Smooth muscle cell (in vitro differentiated cells): ENCODE measurements at regions not wholly inside any gene's neighbourhood (a gene's known extent, or its start where the extent isn't known, plus 50 kb on each side); places are given as distances from the start of the nearest gene placed in this dataset.
A peak's percentile ranks its signal among the peaks of the same experiment; 100 is the strongest.

Experiments
- DNase-seq: peaks from one replicate; lab custom pipeline; 2025; ENCODE audit not compliant: unreplicated experiment; lab: John Stamatoyannopoulos, UW
- H2AFZ ChIP-seq: fragments of 200-600 bp; sonication (generic); 2 replicates; pipeline ENCODE4 v1.6.0; 2016; ENCODE audit warnings: antibody characterized with exemption, low read depth, mild to moderate bottlenecking
- H3F3A ChIP-seq: fragments of 200-600 bp; sonication (generic); 2 replicates; pipeline ENCODE4 v1.6.0; 2017; ENCODE audit warnings: antibody characterized with exemption, low read depth
- H3K27ac ChIP-seq: fragments of 200-600 bp; sonication (generic); 2 replicates; pipeline ENCODE4 v1.5.1; 2016; ENCODE audit warnings: low read depth, mild to moderate bottlenecking
- H3K27me3 ChIP-seq: fragments of 200-600 bp; sonication (generic); 2 replicates; pipeline ENCODE4 v1.6.1; 2016; ENCODE audit warnings: low read depth, mild to moderate bottlenecking
- H3K36me3 ChIP-seq: fragments of 200-600 bp; sonication (generic); 2 replicates; pipeline ENCODE4 v1.5.1; 2016; ENCODE audit warnings: low read depth
- H3K4me1 ChIP-seq: fragments of 200-600 bp; sonication (generic); 2 replicates; pipeline ENCODE4 v1.5.1; 2016; ENCODE audit warnings: low read depth
- H3K4me2 ChIP-seq: fragments of 200-600 bp; sonication (generic); 2 replicates; pipeline ENCODE4 v1.6.0; 2016; ENCODE audit warnings: mild to moderate bottlenecking
- H3K4me3 ChIP-seq: fragments of 200-600 bp; sonication (generic); 2 replicates; pipeline ENCODE4 v1.5.1; 2016; ENCODE audit warnings: mild to moderate bottlenecking
- H3K79me2 ChIP-seq: fragments of 200-600 bp; sonication (generic); 2 replicates; pipeline ENCODE4 v1.6.0; 2016; ENCODE audit warnings: low read depth, mild to moderate bottlenecking
- H3K9ac ChIP-seq: fragments of 200-600 bp; sonication (generic); 2 replicates; pipeline ENCODE4 v1.6.0; 2016; ENCODE audit warnings: low read depth
- H3K9me3 ChIP-seq: fragments of 200-600 bp; sonication (generic); replicated peaks from 2 replicates; pipeline ENCODE4 v1.5.1; 2016; ENCODE audit warnings: low read depth
- H4K20me1 ChIP-seq: fragments of 200-600 bp; sonication (generic); 2 replicates; pipeline ENCODE4 v1.6.0; 2016; ENCODE audit warnings: low read depth
- CTCF ChIP-seq: fragments of 200-600 bp; sonication (generic); IDR thresholded peaks from 2 replicates; pipeline ENCODE4 v1.5.1; 2017; ENCODE audit warnings: borderline replicate concordance, mild to moderate bottlenecking, antibody characterized with exemption; ENCODE audit not compliant: insufficient read depth, poor library complexity, severe bottlenecking
- WGBS: methylation state at CpG from one replicate; pipeline ENCODE4 v1.1.7; 2016; ENCODE audit warnings: low lambda C conversion rate; 5-methylcytosine and 5-hydroxymethylcytosine counted together

- Histone ChIP-seq H3K36me3 (no peaks in the 10 kb centered on the region), H3K27me3 (no peaks in the 10 kb centered on the region), H3K4me3 (no peak overlapping the region), H3K27ac (peak overlapping the region; percentile 33), H4K20me1 (no peaks in the 10 kb centered on the region), H3K9me3 (no peaks in the 10 kb centered on the region), H3K9ac (no peak overlapping the region), H3K79me2 (no peaks in the 10 kb centered on the region), H3F3A (peaks cover 9% of the 10 kb centered on the region), H3K4me1 (peaks cover 17% of the 10 kb centered on the region), H3K4me2 (peak overlapping the region; percentile 56), H2AFZ (peak overlapping the region; percentile 65)
- TF ChIP-seq CTCF = no peak
- 31% methylated on average over 19 of the region's 19 CpGs for WGBS
- DNase-seq = no peak
Measured at GRCh38 chr5:174520420-174521396, 203.7 kb upstream of the MSX2 start.

GRCh38 chr5:174521449-174521848 is 202.9 kb upstream of the MSX2 start:
- H4K20me1 ChIP-seq = no peaks in the 10 kb centered on the region
- H3K36me3 ChIP-seq = no peaks in the 10 kb centered on the region
- whole genome bisulfite sequencing = 92% methylated on average over 1 of the region's 1 CpG
- peaks cover 17% of the 10 kb centered on the region for H3K4me1 ChIP-seq
- H3K9me3 ChIP-seq = no peaks in the 10 kb centered on the region
- H3K4me3 ChIP-seq = no peak overlapping the region
- H3F3A ChIP-seq = peaks cover 9% of the 10 kb centered on the region
- no peak overlapping the region for H2AFZ ChIP-seq
- H3K9ac ChIP-seq = no peak overlapping the region
- H3K27ac ChIP-seq = no peak overlapping the region
- no peak for TF ChIP-seq CTCF
- H3K4me2 ChIP-seq = no peak overlapping the region
- DNase-seq = no peak
- no peaks in the 10 kb centered on the region for H3K79me2 ChIP-seq
- no peaks in the 10 kb centered on the region for H3K27me3 ChIP-seq

- H3K4me3 ChIP-seq = no peak overlapping the region
- no peaks in the 10 kb centered on the region for H3K9me3 ChIP-seq
- DNase-seq = no peak
- 52% methylated on average over 2 of the region's 2 CpGs for WGBS
- H3K79me2 ChIP-seq = no peaks in the 10 kb centered on the region
- H2AFZ ChIP-seq = no peak overlapping the region
- H4K20me1 ChIP-seq = no peaks in the 10 kb centered on the region
- no peak overlapping the region for H3K4me2 ChIP-seq
- TF ChIP-seq CTCF = no peak
- H3K4me1 ChIP-seq = peaks cover 17% of the 10 kb centered on the region
- H3K27me3 ChIP-seq = no peaks in the 10 kb centered on the region
- H3K27ac ChIP-seq = no peak overlapping the region
- peaks cover 9% of the 10 kb centered on the region for H3F3A ChIP-seq
- H3K9ac ChIP-seq = no peak overlapping the region
- H3K36me3 ChIP-seq = no peaks in the 10 kb centered on the region
Measured at GRCh38 chr5:174522480-174523260, 201.7 kb upstream of the MSX2 start.
